SK-N-SH (cell line): ENCODE measurements at regions not wholly inside any gene's neighbourhood (a gene's known extent, or its start where the extent isn't known, plus 50 kb on each side); places are given as distances from the start of the nearest gene placed in this dataset.

ENCODE experiments used
- CTCF ChIP-seq: fragments of 200-600 bp; sonication (generic); IDR thresholded peaks from 2 replicates; pipeline ENCODE4 v1.6.1; 2017; ENCODE audit warnings: antibody characterized with exemption, mild to moderate bottlenecking, moderate library complexity
- ELF1 ChIP-seq: IDR thresholded peaks from 2 replicates; pipeline ENCODE4 v1.4.0; 2012
- GATA2 ChIP-seq: sonication (generic); formaldehyde crosslinking; IDR thresholded peaks from 2 replicates; pipeline ENCODE4 v1.5.0; 2020; ENCODE audit warnings: mild to moderate bottlenecking, missing genetic modification reagents
- JUND ChIP-seq: IDR thresholded peaks from 2 replicates; pipeline ENCODE4 v1.4.0; 2012
- MAX ChIP-seq: IDR thresholded peaks from 2 replicates; pipeline ENCODE4 v1.4.0; 2012; ENCODE audit warnings: low read depth
- MXI1 ChIP-seq: IDR thresholded peaks from 2 replicates; pipeline ENCODE4 v1.6.1; 2012; ENCODE audit warnings: mild to moderate bottlenecking, low read depth, low read length, improper control_type of control experiment
- NFIC ChIP-seq: IDR thresholded peaks from 2 replicates; pipeline ENCODE4 v1.4.0; 2012; ENCODE audit warnings: borderline replicate concordance
- TEAD4 ChIP-seq: IDR thresholded peaks from 2 replicates; pipeline ENCODE4 v1.4.0; 2012; ENCODE audit warnings: mild to moderate bottlenecking, borderline replicate concordance; ENCODE audit not compliant: insufficient read depth
- USF1 ChIP-seq: IDR thresholded peaks from 2 replicates; pipeline ENCODE4 v1.4.0; 2012; ENCODE audit warnings: low read depth, borderline replicate concordance
- YY1 ChIP-seq: IDR thresholded peaks from 2 replicates; pipeline ENCODE4 v1.4.0; 2012; ENCODE audit warnings: low read depth, mild to moderate bottlenecking

- TF ChIP-seq CTCF: no peak
- no peak for TF ChIP-seq TEAD4
- no peak for TF ChIP-seq NFIC
- TF ChIP-seq MAX: no peak
- TF ChIP-seq JUND: no peak
- no peak for TF ChIP-seq MXI1
- no peak for TF ChIP-seq USF1
- no peak for TF ChIP-seq GATA2
- TF ChIP-seq ELF1: no peak
- TF ChIP-seq YY1: no peak
Observed at GRCh38 chr6:67933278-67933677, 701.8 kb upstream of the ADGRB3 start.
